ENCODE measurements at regions not wholly inside any gene's neighbourhood (a gene's known extent, or its start where the extent isn't known, plus 50 kb on each side); places are given as distances from the start of the nearest gene placed in this dataset.

DNA sequence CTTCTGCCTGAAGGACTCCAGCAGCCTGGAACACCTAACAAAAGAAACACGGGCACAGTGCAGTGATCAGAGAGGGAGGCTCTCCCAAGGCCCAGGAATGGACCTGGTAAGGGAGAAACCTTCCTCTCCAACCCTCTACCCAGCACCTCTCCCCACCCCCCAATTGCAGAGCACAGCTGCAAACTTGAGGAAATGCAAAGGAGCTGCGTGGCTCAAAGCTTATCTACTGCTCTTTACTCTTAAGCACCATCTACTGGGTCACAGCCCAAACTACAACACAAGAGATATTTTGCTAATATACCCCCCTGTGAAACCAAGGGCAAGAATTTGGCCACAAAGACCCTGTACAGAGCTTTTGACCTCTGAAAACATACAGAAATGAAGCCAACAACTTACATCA lies 328.3 kb downstream of the OXSM start:
- TF ChIP-seq, protein P1, sequence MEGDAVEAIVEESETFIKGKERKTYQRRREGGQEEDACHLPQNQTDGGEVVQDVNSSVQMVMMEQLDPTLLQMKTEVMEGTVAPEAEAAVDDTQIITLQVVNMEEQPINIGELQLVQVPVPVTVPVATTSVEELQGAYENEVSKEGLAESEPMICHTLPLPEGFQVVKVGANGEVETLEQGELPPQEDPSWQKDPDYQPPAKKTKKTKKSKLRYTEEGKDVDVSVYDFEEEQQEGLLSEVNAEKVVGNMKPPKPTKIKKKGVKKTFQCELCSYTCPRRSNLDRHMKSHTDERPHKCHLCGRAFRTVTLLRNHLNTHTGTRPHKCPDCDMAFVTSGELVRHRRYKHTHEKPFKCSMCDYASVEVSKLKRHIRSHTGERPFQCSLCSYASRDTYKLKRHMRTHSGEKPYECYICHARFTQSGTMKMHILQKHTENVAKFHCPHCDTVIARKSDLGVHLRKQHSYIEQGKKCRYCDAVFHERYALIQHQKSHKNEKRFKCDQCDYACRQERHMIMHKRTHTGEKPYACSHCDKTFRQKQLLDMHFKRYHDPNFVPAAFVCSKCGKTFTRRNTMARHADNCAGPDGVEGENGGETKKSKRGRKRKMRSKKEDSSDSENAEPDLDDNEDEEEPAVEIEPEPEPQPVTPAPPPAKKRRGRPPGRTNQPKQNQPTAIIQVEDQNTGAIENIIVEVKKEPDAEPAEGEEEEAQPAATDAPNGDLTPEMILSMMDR (IDR thresholded peaks at IDR 0.05): peak in 2 of 6 experiments; percentile 11 to 44
- no peak for TF ChIP-seq POLR2A (IDR thresholded peaks at IDR 0.05)
